ENCODE measurements at regions not wholly inside any gene's neighbourhood (a gene's known extent, or its start where the extent isn't known, plus 50 kb on each side); places are given as distances from the start of the nearest gene placed in this dataset.

- no peak for TF ChIP-seq CTCF (IDR thresholded peaks at IDR 0.05)
- no peak overlapping the region for H3K4me3 Mint-ChIP-seq (ENCODE audit: unreplicated experiment)
- no peak for DNase-seq (ENCODE audit: extremely low spot score, unreplicated experiment)
- peaks cover 4% of the 10 kb centered on the region for H3K9me3 Mint-ChIP-seq (ENCODE audit: unreplicated experiment)
- H3K4me1 Mint-ChIP-seq (ENCODE audit: unreplicated experiment), result no peaks in the 10 kb centered on the region
- H3K27ac Mint-ChIP-seq (ENCODE audit: unreplicated experiment), result no peak overlapping the region
- no peaks in the 10 kb centered on the region for H3K27me3 Mint-ChIP-seq (ENCODE audit: unreplicated experiment)
- no peaks in the 10 kb centered on the region for H3K36me3 Mint-ChIP-seq (ENCODE audit: unreplicated experiment)
Measured at GRCh38 chr14:27236601-27237000, 638.8 kb upstream of the NOVA1 start.

GRCh38 chr14:27242874-27243273, 645.0 kb upstream of the NOVA1 start:
- Mint-ChIP-seq H3K36me3 (ENCODE audit: unreplicated experiment) (no peaks in the 10 kb centered on the region), H3K9me3 (ENCODE audit: unreplicated experiment) (peaks cover 6% of the 10 kb centered on the region), H3K4me1 (ENCODE audit: unreplicated experiment) (peaks cover 10% of the 10 kb centered on the region), H3K27me3 (ENCODE audit: unreplicated experiment) (no peaks in the 10 kb centered on the region), H3K4me3 (ENCODE audit: unreplicated experiment) (no peak overlapping the region), H3K27ac (ENCODE audit: unreplicated experiment) (no peak overlapping the region)
- DNase-seq (ENCODE audit: extremely low spot score, unreplicated experiment), result no peak
- TF ChIP-seq CTCF (IDR thresholded peaks at IDR 0.05), result no peak

GRCh38 chr14:27243365-27243764, 645.5 kb upstream of the NOVA1 start:
- H3K36me3 Mint-ChIP-seq (ENCODE audit: unreplicated experiment), result no peaks in the 10 kb centered on the region
- H3K9me3 Mint-ChIP-seq (ENCODE audit: unreplicated experiment), result peaks cover 10% of the 10 kb centered on the region
- H3K4me3 Mint-ChIP-seq (ENCODE audit: unreplicated experiment), result no peak overlapping the region
- H3K27me3 Mint-ChIP-seq (ENCODE audit: unreplicated experiment), result no peaks in the 10 kb centered on the region
- no peak for TF ChIP-seq CTCF (IDR thresholded peaks at IDR 0.05)
- H3K4me1 Mint-ChIP-seq (ENCODE audit: unreplicated experiment), result peaks cover 10% of the 10 kb centered on the region
- H3K27ac Mint-ChIP-seq (ENCODE audit: unreplicated experiment), result no peak overlapping the region
- no peak for DNase-seq (ENCODE audit: extremely low spot score, unreplicated experiment)

GRCh38 chr14:27245947-27246346, 648.1 kb upstream of the NOVA1 start:
- no peak for DNase-seq (ENCODE audit: extremely low spot score, unreplicated experiment)
- H3K4me3 Mint-ChIP-seq (ENCODE audit: unreplicated experiment), result no peak overlapping the region
- H3K9me3 Mint-ChIP-seq (ENCODE audit: unreplicated experiment), result peaks cover 14% of the 10 kb centered on the region
- H3K27me3 Mint-ChIP-seq (ENCODE audit: unreplicated experiment), result no peaks in the 10 kb centered on the region
- H3K4me1 Mint-ChIP-seq (ENCODE audit: unreplicated experiment), result peaks cover 10% of the 10 kb centered on the region
- no peak for TF ChIP-seq CTCF (IDR thresholded peaks at IDR 0.05)
- no peaks in the 10 kb centered on the region for H3K36me3 Mint-ChIP-seq (ENCODE audit: unreplicated experiment)
- H3K27ac Mint-ChIP-seq (ENCODE audit: unreplicated experiment), result no peak overlapping the region

- H3K36me3 Mint-ChIP-seq (ENCODE audit: unreplicated experiment), result no peaks in the 10 kb centered on the region
- no peak for DNase-seq (ENCODE audit: extremely low spot score, unreplicated experiment)
- no peak for TF ChIP-seq CTCF (IDR thresholded peaks at IDR 0.05)
Measured at GRCh38 chr14:27253966-27254365, 656.1 kb upstream of the NOVA1 start.

More at GRCh38 chr14:27253966-27254365, 656.1 kb upstream of the NOVA1 start:
- Mint-ChIP-seq H3K27ac (ENCODE audit: unreplicated experiment) (no peak overlapping the region), H3K4me3 (ENCODE audit: unreplicated experiment) (no peak overlapping the region), H3K9me3 (ENCODE audit: unreplicated experiment) (no peaks in the 10 kb centered on the region), H3K27me3 (ENCODE audit: unreplicated experiment) (no peaks in the 10 kb centered on the region), H3K4me1 (ENCODE audit: unreplicated experiment) (no peaks in the 10 kb centered on the region)

Data from osteocyte (in vitro differentiated cells).